Vagina (tissue), 2 donors: ENCODE measurements at regions not wholly inside any gene's neighbourhood (a gene's known extent, or its start where the extent isn't known, plus 50 kb on each side); places are given as distances from the start of the nearest gene placed in this dataset.

Experiments used
- DNase-seq, 2 donors: peaks; one replicate each; pipeline ENCODE4 v3.0.0-alpha.2; 2017; ENCODE audit errors: extremely low spot score in 2 of 2
- H3K27ac ChIP-seq: fragments of 200-600 bp; sonication (generic); one replicate; pipeline ENCODE4 v1.5.1; 2019
- H3K27me3 ChIP-seq: fragments of 200-600 bp; sonication (generic); one replicate; pipeline ENCODE4 v1.5.1; 2019
- H3K36me3 ChIP-seq, 2 donors: fragments of 200-600 bp; sonication (generic); one replicate each; pipeline ENCODE4 v1.5.1; 2017 to 2019
- H3K4me1 ChIP-seq: fragments of 200-600 bp; sonication (generic); one replicate; pipeline ENCODE4 v1.5.1; 2019
- H3K4me3 ChIP-seq, 2 donors: fragments of 200-600 bp; sonication (generic); 1 replicate in 1 of 2; 2 replicates in 1 of 2; pipeline ENCODE4 v1.5.1; 2016 to 2019
- H3K9me3 ChIP-seq: fragments of 200-600 bp; sonication (generic); one replicate; pipeline ENCODE4 v1.5.1; 2019
- POLR2A ChIP-seq, 2 donors: fragments of 450-650 bp; IDR thresholded peaks; one replicate each; pipeline ENCODE4 v1.6.1; 2017; ENCODE audit warnings: antibody characterized with exemption in 2 of 2, mild to moderate bottlenecking in 2 of 2, moderate library complexity in 2 of 2
- POLR2AphosphoS5 ChIP-seq, 2 donors: sonication (generic); formaldehyde crosslinking; IDR thresholded peaks; one replicate each; pipeline ENCODE4 v1.9.0; 2017; ENCODE audit warnings: antibody characterized with exemption in 2 of 2, mild to moderate bottlenecking in 2 of 2, low read depth in 1 of 2; ENCODE audit not compliant: insufficient read depth in 1 of 2
- intact Hi-C: fragments of 100-400 bp; cut with DNase I; formaldehyde crosslinking; loops from one replicate; pipeline ENCODE4 v1.15.1; 2023
- TF ChIP-seq, protein P1 (sequence below), 3 experiments: fragments of 450-650 bp in 2 of 3; fragments of 200-600 bp in 1 of 3; sonication (generic) in 1 of 3; IDR thresholded peaks; one replicate each; pipeline ENCODE4 v1.5.1; 2017 to 2019; ENCODE audit warnings: antibody characterized with exemption in 3 of 3, mild to moderate bottlenecking in 2 of 3, moderate library complexity in 2 of 3

DNA sequence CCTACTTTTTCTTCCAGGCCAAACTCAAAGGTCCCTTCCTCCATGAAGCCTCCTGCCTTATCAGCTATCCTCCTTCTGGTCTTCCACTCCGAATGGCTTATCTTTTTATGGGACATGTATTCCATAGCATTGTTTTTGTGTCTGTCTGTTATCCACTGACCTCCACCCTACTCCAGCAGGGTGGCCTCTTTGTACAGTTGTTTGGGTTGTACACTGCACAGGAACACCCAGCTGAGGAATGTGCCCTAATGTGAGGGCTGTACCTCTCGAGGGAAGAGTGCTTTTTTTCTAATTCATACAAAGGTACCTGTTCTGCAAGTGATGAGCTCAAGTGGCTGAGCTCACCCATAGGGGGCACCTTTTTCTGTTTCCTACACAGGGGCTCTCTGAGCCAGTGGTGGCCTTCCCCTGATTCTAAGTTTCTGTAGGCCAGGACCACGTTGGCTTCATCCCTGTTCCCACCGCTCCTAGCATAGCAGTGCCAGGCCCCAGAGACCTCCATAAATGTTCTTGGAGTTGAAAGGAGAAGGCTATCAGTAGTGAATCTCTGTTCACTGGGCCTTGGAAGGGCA is 108.2 kb downstream of the FOXD2 start:
- H3K4me1 ChIP-seq, result no peaks in the 10 kb centered on the region
- no peaks in the 10 kb centered on the region for H3K27me3 ChIP-seq
- H3K4me3 ChIP-seq, result no peak overlapping the region
- H3K36me3 ChIP-seq, result no peaks in the 10 kb centered on the region
- no peaks in the 10 kb centered on the region for H3K9me3 ChIP-seq
- H3K27ac ChIP-seq, result no peak overlapping the region
- DNase-seq, result no peak
- intact Hi-C loops, result no loop called here
- TF ChIP-seq POLR2AphosphoS5 (IDR thresholded peaks at IDR 0.05; ENCODE audit: insufficient read depth in 1 of 2, low read depth in 1 of 2) (no peak), POLR2A (IDR thresholded peaks at IDR 0.05) (no peak)
- TF ChIP-seq, protein P1, sequence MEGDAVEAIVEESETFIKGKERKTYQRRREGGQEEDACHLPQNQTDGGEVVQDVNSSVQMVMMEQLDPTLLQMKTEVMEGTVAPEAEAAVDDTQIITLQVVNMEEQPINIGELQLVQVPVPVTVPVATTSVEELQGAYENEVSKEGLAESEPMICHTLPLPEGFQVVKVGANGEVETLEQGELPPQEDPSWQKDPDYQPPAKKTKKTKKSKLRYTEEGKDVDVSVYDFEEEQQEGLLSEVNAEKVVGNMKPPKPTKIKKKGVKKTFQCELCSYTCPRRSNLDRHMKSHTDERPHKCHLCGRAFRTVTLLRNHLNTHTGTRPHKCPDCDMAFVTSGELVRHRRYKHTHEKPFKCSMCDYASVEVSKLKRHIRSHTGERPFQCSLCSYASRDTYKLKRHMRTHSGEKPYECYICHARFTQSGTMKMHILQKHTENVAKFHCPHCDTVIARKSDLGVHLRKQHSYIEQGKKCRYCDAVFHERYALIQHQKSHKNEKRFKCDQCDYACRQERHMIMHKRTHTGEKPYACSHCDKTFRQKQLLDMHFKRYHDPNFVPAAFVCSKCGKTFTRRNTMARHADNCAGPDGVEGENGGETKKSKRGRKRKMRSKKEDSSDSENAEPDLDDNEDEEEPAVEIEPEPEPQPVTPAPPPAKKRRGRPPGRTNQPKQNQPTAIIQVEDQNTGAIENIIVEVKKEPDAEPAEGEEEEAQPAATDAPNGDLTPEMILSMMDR (IDR thresholded peaks at IDR 0.05), result no peak

DNA sequence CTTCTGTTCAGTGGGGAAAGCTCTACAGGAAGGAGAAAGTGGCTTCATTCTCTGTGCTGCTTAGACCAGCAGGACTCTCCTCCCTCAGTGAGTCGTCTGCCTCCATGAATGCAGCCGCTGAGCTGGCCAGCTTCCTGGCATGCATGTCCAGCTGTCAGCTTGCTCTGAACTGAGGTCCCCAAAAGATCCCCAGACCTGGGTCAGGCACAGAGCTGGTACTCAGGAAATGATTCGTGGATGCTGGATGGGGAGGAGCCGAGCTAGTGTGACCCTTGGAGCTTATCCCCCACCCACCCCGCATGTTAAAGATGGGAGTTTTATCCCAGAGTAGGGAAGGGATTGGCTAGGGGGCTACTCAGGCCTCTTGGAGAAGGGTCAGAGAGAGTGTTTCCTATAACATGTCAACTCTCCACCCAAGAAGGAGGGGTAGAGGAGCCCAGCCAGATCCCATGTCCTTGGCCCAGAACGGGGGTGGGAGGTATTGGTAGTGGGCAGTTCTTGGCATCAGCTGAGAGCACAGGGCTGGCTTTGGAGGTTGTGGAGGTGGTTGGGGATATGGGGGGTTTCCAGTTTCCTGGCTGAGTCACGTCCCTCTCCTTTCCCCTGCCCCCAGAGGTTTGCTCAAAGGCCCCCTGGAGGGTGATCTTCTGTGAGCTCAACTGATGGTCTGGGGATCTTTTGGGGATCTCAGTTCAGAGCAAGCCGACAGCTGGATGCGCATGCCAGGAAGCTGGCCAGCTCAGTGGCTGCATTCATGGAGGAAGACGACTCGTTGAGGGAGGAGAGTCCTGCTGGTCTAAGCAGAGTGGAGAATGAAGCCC is 110.1 kb downstream of the FOXD2 start:
- Histone ChIP-seq H3K9me3 (no peaks in the 10 kb centered on the region), H3K27me3 (no peaks in the 10 kb centered on the region), H3K4me3 (no peak overlapping the region), H3K4me1 (no peaks in the 10 kb centered on the region), H3K27ac (no peak overlapping the region), H3K36me3 (no peaks in the 10 kb centered on the region)
- no peak for DNase-seq
- TF ChIP-seq, protein P1 (IDR thresholded peaks at IDR 0.05), result no peak
- TF ChIP-seq POLR2A (IDR thresholded peaks at IDR 0.05), result no peak
- no peak for TF ChIP-seq POLR2AphosphoS5 (IDR thresholded peaks at IDR 0.05; ENCODE audit: insufficient read depth in 1 of 2, low read depth in 1 of 2)
- intact Hi-C loops, result no loop called here

DNA sequence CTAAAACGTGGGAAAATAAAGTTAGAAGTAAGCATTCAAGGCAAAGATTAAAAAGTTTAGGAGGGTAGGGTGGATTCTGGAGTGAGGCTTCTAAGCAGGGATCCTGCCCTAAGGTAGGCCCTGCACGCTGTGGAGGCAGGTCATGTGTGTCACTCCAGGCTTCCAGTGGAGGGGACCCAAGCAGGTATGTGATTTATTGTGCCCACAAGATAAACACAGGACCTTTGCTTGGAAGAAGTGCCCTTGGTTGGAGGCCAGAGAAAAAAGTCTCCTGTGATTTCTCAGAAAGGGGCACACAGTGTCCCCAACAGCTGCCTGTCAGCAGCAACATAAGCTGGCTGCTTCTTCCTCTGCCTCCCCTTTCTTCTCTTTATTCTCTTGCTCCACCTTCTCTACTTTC is 110.8 kb downstream of the FOXD2 start:
- Histone ChIP-seq H3K9me3 (no peaks in the 10 kb centered on the region), H3K27ac (no peak overlapping the region), H3K4me3 (no peak overlapping the region), H3K36me3 (no peaks in the 10 kb centered on the region), H3K27me3 (no peaks in the 10 kb centered on the region), H3K4me1 (no peaks in the 10 kb centered on the region)
- no peak for TF ChIP-seq POLR2A (IDR thresholded peaks at IDR 0.05)
- TF ChIP-seq POLR2AphosphoS5 (IDR thresholded peaks at IDR 0.05; ENCODE audit: insufficient read depth in 1 of 2, low read depth in 1 of 2), result no peak
- TF ChIP-seq, protein P1 (IDR thresholded peaks at IDR 0.05), result no peak
- intact Hi-C loops, result no loop called here
- no peak for DNase-seq

DNA sequence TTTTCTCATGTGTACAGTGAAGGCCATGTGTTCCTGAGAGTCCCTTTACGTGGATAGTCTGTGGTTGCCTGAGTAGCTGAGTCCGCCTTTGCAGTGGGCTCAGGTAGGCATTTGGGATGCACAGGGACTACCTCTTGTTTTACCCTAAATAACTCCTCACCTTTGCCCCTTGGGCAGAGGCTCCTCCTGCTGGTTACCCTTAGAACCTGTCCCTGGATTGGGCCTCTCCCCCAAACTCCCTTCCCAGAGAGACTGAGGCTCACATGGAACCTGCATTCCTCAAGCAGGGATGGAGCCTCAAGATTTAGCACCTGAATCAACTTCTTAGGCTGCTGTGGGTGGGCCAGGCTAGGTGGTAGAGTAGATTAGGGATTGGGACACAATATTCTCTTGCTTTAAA is 111.7 kb downstream of the FOXD2 start:
- Histone ChIP-seq H3K4me3 (no peak overlapping the region), H3K27ac (no peak overlapping the region), H3K9me3 (no peaks in the 10 kb centered on the region), H3K4me1 (no peaks in the 10 kb centered on the region), H3K36me3 (no peaks in the 10 kb centered on the region), H3K27me3 (no peaks in the 10 kb centered on the region)
- TF ChIP-seq POLR2A (IDR thresholded peaks at IDR 0.05), result no peak
- TF ChIP-seq, protein P1 (IDR thresholded peaks at IDR 0.05), result no peak
- TF ChIP-seq POLR2AphosphoS5 (IDR thresholded peaks at IDR 0.05; ENCODE audit: insufficient read depth in 1 of 2, low read depth in 1 of 2), result no peak
- intact Hi-C loops, result no loop called here
- DNase-seq, result no peak

DNA sequence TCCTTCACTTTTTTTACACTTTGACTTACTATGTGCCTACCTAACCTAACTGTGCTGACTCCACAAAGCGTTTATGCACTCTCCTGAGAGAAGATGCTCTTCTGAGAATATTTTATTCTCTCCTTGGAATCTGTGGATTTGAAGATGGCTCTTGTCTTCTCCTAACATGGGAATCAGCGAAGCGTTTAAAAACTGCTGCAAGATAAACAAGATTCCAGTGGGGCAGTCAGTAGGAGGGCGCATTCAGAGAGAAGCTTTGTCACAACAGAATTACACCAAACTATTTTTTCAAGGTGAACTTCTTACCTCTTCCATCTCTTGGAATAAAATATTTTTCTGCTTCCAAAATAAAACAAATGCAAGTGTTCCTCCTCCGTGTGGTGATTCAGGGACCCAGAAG is 113.1 kb downstream of the FOXD2 start:
- H3K27me3 ChIP-seq, result no peaks in the 10 kb centered on the region
- no peak for DNase-seq

More for the DNA sequence above, 113.1 kb downstream of the FOXD2 start:
- Histone ChIP-seq H3K4me1 (no peaks in the 10 kb centered on the region), H3K27ac (no peak overlapping the region), H3K4me3 (no peak overlapping the region), H3K9me3 (no peaks in the 10 kb centered on the region), H3K36me3 (no peaks in the 10 kb centered on the region)
- intact Hi-C loops, result no loop called here
- TF ChIP-seq POLR2AphosphoS5 (IDR thresholded peaks at IDR 0.05; ENCODE audit: insufficient read depth in 1 of 2, low read depth in 1 of 2), result no peak
- no peak for TF ChIP-seq POLR2A (IDR thresholded peaks at IDR 0.05)
- TF ChIP-seq, protein P1 (IDR thresholded peaks at IDR 0.05), result no peak
